HUES6 (cell line): ENCODE measurements at regions not wholly inside any gene's neighbourhood (a gene's known extent, or its start where the extent isn't known, plus 50 kb on each side); places are given as distances from the start of the nearest gene placed in this dataset.
"Not testable (repeated sequence)": the region's sequence is repeated elsewhere in the genome, so short reads cannot be mapped to it uniquely, and the experiment has no call there.

Source experiments
- H3K27ac ChIP-seq: 2 replicates; pipeline ENCODE4 v1.7.0; 2013; ENCODE audit warnings: low read depth, mild to moderate bottlenecking, low read length, inconsistent platforms
- H3K27me3 ChIP-seq: 2 replicates; pipeline ENCODE4 v1.6.1; 2013; ENCODE audit warnings: low read length; ENCODE audit not compliant: control insufficient read depth, insufficient read depth
- H3K36me3 ChIP-seq: 2 replicates; pipeline ENCODE4 v1.6.1; 2013; ENCODE audit warnings: low read length; ENCODE audit not compliant: control insufficient read depth, insufficient read depth
- H3K4me1 ChIP-seq: 2 replicates; pipeline ENCODE4 v1.6.1; 2013; ENCODE audit warnings: low read length; ENCODE audit not compliant: control insufficient read depth, insufficient read depth
- H3K4me3 ChIP-seq: 2 replicates; pipeline ENCODE4 v1.5.1; 2013; ENCODE audit warnings: low read depth, low read length
- H3K9ac ChIP-seq: one replicate; pipeline ENCODE4 v1.6.1; 2013; ENCODE audit warnings: mild to moderate bottlenecking, low read length
- H3K9me3 ChIP-seq: 2 replicates; pipeline ENCODE4 v1.6.1; 2013; ENCODE audit warnings: low read depth, low read length; ENCODE audit not compliant: control insufficient read depth, insufficient read depth

DNA sequence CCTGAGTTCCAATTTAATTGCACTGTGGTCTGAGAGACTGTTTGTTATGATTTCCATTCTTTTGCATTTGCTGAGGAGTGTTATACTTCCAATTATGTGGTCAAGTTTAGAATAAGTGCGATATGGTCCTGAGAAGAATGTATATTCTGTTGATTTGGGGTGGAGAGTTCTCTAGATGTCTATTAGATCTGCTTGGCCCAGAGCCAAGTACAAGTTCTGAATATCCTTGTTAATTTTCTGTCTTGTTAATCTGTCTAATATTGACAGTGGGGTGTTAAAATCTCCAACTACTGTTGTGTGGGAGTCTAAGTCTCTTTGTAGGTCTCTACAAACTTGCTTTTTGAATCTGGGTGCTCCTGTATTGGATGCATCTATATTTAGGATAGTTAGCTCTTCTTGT, 146.1 kb downstream of the WNT7A start:
- H3K27me3 ChIP-seq, H3K9ac ChIP-seq, H3K4me1 ChIP-seq, H3K27ac ChIP-seq, H3K4me3 ChIP-seq, H3K36me3 ChIP-seq: not testable (repeated sequence)
- peaks cover 15% of the 10 kb centered on the region; the same call in 1 of the 2 replicates for H3K9me3 ChIP-seq

DNA sequence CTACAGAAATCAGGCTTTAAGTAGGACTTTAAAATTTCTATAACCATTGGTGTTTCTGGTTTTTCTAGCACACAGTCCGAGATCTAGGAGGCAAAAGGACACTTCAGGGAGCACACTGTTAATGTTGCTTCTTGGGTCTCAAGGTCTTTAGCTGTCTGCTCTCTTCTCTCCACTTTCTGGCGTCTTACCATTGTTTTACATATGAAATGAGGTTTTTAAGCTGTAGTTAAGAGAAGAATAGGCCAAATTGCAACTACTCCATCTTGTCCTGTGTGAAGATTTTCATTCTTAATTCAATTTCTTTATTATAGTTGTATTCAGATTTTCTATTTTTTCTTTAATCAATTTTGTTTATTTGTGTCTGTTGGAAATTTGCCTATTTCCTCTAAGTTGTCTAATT, 151.4 kb downstream of the WNT7A start:
- Histone ChIP-seq H3K4me3 (peak overlapping the region; percentile 24), H3K9ac (peak overlapping the region; percentile 21), H3K36me3 (no peaks in the 10 kb centered on the region), H3K27me3 (no peaks in the 10 kb centered on the region), H3K27ac (peak overlapping the region; percentile 81), H3K4me1 (peaks cover 21% of the 10 kb centered on the region), H3K9me3 (peaks cover 10% of the 10 kb centered on the region)

DNA sequence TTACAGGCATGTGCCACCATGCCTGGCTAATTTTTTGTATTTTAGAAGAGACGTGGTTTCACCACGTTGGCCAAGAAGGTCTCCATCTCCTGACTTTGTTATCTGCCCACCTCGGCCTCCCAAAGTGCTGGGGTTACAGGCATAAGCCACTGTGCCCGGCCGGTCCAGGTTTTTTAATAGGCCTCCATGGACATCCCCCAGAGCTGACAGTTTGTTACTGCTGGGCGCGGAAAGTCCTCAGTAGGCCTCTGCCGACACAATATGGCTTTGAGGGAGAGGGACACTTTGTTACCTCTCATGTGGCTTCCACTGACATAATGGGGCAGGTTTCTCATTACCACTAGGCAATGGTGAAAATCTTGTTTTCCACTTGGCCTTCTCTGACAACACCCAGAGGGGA, 152.0 kb downstream of the WNT7A start:
- H3K9ac ChIP-seq, result peak overlapping the region; percentile 21
- peaks cover 21% of the 10 kb centered on the region for H3K4me1 ChIP-seq
- H3K27me3 ChIP-seq, result no peaks in the 10 kb centered on the region
- peak overlapping the region; percentile 24 for H3K4me3 ChIP-seq
- peak overlapping the region; percentile 65; the same call in 1 of the 2 replicates for H3K27ac ChIP-seq
- no peaks in the 10 kb centered on the region for H3K36me3 ChIP-seq
- peaks cover 15% of the 10 kb centered on the region for H3K9me3 ChIP-seq

DNA sequence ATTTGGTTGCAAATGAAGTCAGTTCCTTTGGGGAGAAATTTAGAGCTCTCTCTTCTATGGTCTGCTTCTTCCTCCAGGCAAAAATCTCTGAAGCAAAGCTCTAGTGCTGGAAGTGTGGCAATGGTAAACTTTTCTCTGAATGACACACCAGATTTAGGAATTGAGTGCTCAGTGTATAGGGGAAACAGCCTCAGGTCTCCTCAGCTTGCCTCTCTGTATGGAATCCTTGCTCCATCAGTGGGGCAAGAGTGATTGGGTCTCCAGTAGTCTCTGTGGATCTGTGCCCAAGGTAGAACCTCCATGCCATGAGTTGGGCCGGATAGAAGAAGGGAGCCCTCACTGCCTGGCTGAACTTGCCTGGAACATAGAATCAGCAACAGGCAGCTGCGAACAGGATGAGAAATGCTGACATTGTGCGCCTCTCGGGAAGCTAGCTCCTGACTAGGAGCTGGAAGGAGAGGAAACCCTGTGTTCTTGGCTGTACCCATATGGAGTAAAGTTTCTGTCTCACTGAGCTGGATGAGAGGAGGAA, 156.1 kb downstream of the WNT7A start:
- Histone ChIP-seq H3K4me3 (no peak overlapping the region), H3K9ac (no peak overlapping the region), H3K9me3 (peaks cover 30% of the 10 kb centered on the region), H3K36me3 (no peaks in the 10 kb centered on the region), H3K27me3 (no peaks in the 10 kb centered on the region), H3K27ac (no peak overlapping the region), H3K4me1 (peaks cover 14% of the 10 kb centered on the region)

DNA sequence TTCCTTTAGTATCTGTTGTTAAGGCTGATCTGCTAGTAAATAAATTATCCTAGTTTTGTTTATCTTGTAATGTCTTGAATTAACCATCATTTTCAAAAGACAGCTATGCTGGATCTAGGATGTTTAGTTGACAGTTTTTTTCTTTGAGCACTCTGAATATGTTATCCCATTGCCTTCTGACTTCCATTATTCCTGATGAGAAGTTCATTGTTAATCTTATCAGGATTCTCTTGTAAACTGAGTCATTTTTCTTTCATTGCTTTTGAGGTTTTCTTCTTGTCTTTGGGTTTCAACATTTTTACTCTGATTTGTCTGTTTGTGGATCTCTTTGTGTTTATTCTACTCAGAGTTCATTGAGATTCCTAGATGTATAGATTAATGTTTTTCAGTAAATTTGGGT, 157.7 kb downstream of the WNT7A start:
- no peaks in the 10 kb centered on the region for H3K36me3 ChIP-seq
- no peak overlapping the region for H3K27ac ChIP-seq
- H3K9ac ChIP-seq, result no peak overlapping the region
- H3K4me1 ChIP-seq, result peaks cover 3% of the 10 kb centered on the region; the same call in 1 of the 2 replicates
- no peak overlapping the region for H3K4me3 ChIP-seq
- peaks cover 30% of the 10 kb centered on the region for H3K9me3 ChIP-seq
- H3K27me3 ChIP-seq, result no peaks in the 10 kb centered on the region

DNA sequence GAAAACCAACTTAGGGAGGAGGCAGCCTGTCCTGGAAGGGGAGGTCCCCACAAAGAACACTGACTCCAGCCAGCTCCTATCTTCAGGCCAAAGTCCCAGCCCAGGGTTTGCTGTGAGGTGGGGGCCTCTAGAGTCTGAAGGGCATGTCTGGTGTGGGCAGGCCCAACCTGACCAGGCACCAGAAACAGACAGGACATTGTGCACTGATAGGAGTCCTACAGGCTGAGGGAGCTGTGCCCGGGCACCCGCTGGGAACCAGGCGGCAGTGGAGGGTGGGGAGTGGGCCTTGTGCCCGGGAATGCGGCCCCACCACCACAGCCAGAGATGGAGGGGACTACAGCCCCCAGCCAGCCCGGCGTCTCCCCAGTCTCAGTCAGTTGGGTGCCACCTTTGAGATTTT, 161.4 kb downstream of the WNT7A start:
- Histone ChIP-seq H3K9me3 (peaks cover 24% of the 10 kb centered on the region), H3K27ac (no peak overlapping the region), H3K4me1 (peaks cover 3% of the 10 kb centered on the region; the same call in 1 of the 2 replicates), H3K36me3 (no peaks in the 10 kb centered on the region), H3K4me3 (no peak overlapping the region), H3K9ac (no peak overlapping the region), H3K27me3 (no peaks in the 10 kb centered on the region)

DNA sequence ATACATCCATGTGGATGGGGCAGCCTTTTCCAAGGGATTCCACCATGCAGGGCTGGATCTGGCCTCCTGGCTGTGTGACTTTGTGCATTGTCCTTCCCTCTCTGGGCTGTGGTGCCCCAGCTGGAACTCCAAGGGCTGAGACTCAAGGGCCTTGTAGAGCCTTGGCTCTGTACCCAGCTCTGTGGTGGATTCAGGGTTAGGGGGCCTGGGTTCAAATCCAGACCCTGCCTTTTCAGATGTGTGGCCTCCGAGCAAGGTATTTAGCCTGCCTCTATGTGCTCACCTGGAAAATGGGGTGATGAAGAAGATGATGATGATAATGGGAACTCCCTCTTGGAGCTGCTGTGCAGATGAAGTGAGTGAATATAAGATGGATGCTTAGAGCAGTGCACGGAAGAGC, 161.9 kb downstream of the WNT7A start:
- Histone ChIP-seq H3K27ac (no peak overlapping the region), H3K9me3 (peaks cover 22% of the 10 kb centered on the region), H3K4me1 (peaks cover 3% of the 10 kb centered on the region; the same call in 1 of the 2 replicates), H3K27me3 (no peaks in the 10 kb centered on the region), H3K4me3 (no peak overlapping the region), H3K36me3 (no peaks in the 10 kb centered on the region), H3K9ac (no peak overlapping the region)

DNA sequence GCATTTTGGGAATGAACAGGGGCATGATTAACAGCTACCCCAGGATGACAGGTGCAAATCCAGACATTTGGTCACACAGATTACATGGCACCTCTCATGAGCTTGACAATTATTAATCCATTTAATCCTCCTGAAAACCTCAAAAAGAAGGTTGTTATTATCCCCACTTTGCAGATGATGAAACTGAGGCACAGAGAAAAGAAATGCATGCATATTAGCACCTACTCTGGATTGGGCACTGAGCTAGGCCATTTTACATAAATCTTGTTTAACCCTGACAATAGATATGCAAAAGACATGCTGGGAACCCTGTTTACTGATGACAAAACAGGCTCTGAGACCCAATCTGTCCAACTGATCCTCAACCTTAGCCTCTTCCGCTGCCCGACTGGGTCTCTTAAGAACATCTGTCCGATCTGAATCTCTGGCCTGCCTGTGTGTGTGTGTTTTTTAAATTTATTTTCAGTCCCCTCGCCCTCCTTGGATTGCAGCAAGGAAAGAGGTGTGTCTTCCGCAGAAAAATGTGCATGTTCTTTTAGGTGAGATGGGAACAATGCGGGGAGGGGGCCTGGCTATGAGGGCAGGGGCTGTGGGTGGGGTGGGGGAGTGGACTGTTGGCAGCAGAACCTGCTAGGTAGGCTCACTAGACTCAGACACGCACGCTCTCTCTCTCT, 162.5 kb downstream of the WNT7A start:
- no peaks in the 10 kb centered on the region for H3K27me3 ChIP-seq
- peaks cover 21% of the 10 kb centered on the region for H3K9me3 ChIP-seq
- H3K9ac ChIP-seq, result no peak overlapping the region
- H3K4me1 ChIP-seq, result peaks cover 3% of the 10 kb centered on the region; the same call in 1 of the 2 replicates
- H3K27ac ChIP-seq, result no peak overlapping the region
- no peak overlapping the region for H3K4me3 ChIP-seq
- no peaks in the 10 kb centered on the region for H3K36me3 ChIP-seq

DNA sequence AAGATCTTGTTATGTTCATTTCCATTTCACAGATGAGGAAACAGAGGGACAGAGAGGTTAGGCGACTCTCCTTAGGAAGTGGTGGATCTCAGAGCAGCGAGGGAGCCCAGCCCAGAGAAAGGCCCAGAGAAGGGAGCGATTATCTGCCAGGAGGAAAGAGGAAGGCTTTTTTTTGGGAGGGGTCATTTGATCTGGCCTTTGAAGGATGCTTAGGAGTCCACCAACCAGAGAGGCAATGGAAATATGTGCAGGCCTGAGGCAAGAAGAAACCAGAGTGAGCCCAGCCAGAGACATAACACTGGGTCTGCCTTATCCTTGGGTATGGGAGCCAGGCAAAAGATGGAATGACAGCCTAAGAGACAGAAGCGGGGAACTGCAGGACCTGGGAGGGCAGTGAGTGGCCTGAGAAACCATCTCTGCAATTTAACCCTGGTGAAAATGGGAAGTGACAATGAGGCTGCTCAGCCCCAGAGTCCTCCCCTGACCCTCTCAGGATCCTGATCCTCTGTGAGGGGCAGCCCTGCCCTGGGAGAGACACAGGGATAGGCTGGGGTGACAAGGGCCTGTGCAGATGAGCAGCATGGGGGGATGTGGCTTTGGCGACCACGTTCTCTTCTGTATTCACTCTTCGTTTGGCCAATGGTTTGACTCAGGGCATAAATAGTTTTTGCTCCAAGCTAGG, 163.2 kb downstream of the WNT7A start:
- Histone ChIP-seq H3K9ac (no peak overlapping the region), H3K4me1 (peaks cover 3% of the 10 kb centered on the region; the same call in 1 of the 2 replicates), H3K36me3 (no peaks in the 10 kb centered on the region), H3K4me3 (no peak overlapping the region), H3K27ac (no peak overlapping the region), H3K27me3 (peaks cover 3% of the 10 kb centered on the region; the same call in 1 of the 2 replicates), H3K9me3 (peaks cover 22% of the 10 kb centered on the region)

DNA sequence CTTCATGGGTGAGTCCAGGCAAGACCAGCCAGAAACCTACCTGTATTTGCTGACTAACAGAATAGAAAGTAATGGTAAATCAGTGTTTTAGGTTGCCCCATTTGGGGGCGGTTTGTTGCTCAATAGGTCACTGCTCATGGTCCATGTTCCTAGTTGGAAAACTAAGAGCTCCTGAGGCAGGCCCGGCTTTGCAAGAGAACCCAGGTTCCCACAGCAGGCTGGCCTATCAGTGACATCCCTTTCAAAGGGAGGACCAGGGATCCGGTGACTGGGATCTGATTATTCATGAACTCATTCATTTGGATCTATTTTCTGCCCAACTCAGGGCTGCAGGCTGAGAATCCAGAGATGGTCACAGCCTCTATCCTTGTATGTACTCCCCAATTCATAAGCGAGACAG, 163.9 kb downstream of the WNT7A start:
- Histone ChIP-seq H3K27me3 (peaks cover 10% of the 10 kb centered on the region; the same call in 1 of the 2 replicates), H3K9me3 (peaks cover 22% of the 10 kb centered on the region), H3K4me3 (no peak overlapping the region), H3K9ac (no peak overlapping the region), H3K27ac (no peak overlapping the region), H3K36me3 (no peaks in the 10 kb centered on the region), H3K4me1 (peaks cover 3% of the 10 kb centered on the region; the same call in 1 of the 2 replicates)
